ENCODE measurements at regions not wholly inside any gene's neighbourhood (a gene's known extent, or its start where the extent isn't known, plus 50 kb on each side); places are given as distances from the start of the nearest gene placed in this dataset.

GRCh38 chr2:234773129-234773528 lies 178.7 kb upstream of the SH3BP4 start:
- no peak overlapping the region for H3K4me2 ChIP-seq (ENCODE audit: insufficient read depth, low read length)
- H3K27me3 ChIP-seq (ENCODE audit: insufficient read depth, low read length, poor library complexity), result peaks cover 21% of the 10 kb centered on the region
- no peak overlapping the region for H3K4me3 ChIP-seq (ENCODE audit: low read depth in 1 of 2, low read length in 2 of 2)
- H3K79me2 ChIP-seq (ENCODE audit: insufficient read depth, low read length), result no peaks in the 10 kb centered on the region
- H3K9me3 ChIP-seq (ENCODE audit: insufficient read depth, low read length, severe bottlenecking), result no peaks in the 10 kb centered on the region
- no peak for TF ChIP-seq CTCF (IDR thresholded peaks at IDR 0.05; ENCODE audit: borderline replicate concordance, extremely low read depth, low read length, poor library complexity, severe bottlenecking)
- no peak for TF ChIP-seq EZH2 (IDR thresholded peaks at IDR 0.05; ENCODE audit: borderline replicate concordance, low read depth, low read length, severe bottlenecking)
- H2AFZ ChIP-seq (ENCODE audit: low read depth, low read length), result no peak overlapping the region
- H3K36me3 ChIP-seq (ENCODE audit: insufficient read depth, low read length), result no peaks in the 10 kb centered on the region
- no peaks in the 10 kb centered on the region for H4K20me1 ChIP-seq (ENCODE audit: insufficient read depth, low read length)
- H3K9ac ChIP-seq (ENCODE audit: low read depth, low read length), result no peak overlapping the region
- ATAC-seq (ENCODE audit: insufficient read depth, low read depth) (no peak), DNase-seq (no peak)
- H3K27ac ChIP-seq (ENCODE audit: low read length), result no peak overlapping the region
- H3K4me1 ChIP-seq (ENCODE audit: insufficient read depth, low read length), result no peaks in the 10 kb centered on the region

DNA sequence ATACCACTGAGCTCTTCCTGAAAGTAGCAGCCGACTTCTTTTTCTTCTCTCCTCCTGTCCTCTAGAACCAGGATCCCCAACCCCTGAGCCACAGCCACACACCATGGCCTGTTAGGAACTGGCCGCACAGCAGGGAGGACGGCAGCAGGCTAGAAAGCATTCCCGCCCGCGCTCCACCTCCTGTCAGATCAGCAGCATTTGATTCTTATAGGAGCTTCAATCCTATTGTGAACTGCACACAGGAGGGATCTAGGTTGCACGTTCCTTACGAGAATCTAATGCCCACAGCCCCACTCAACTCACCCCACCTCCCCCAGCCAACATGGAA lies 179.1 kb upstream of the SH3BP4 start:
- DNase-seq (no peak), ATAC-seq (ENCODE audit: insufficient read depth, low read depth) (no peak)
- H2AFZ ChIP-seq (ENCODE audit: low read depth, low read length), result no peak overlapping the region
- no peak overlapping the region for H3K4me2 ChIP-seq (ENCODE audit: insufficient read depth, low read length)
- no peak overlapping the region for H3K9ac ChIP-seq (ENCODE audit: low read depth, low read length)
- peaks cover 21% of the 10 kb centered on the region for H3K27me3 ChIP-seq (ENCODE audit: insufficient read depth, low read length, poor library complexity)
- H3K79me2 ChIP-seq (ENCODE audit: insufficient read depth, low read length), result no peaks in the 10 kb centered on the region
- H3K9me3 ChIP-seq (ENCODE audit: insufficient read depth, low read length, severe bottlenecking), result no peaks in the 10 kb centered on the region
- H3K27ac ChIP-seq (ENCODE audit: low read length), result no peak overlapping the region
- H3K4me3 ChIP-seq (ENCODE audit: low read depth in 1 of 2, low read length in 2 of 2), result no peak overlapping the region
- no peaks in the 10 kb centered on the region for H4K20me1 ChIP-seq (ENCODE audit: insufficient read depth, low read length)
- TF ChIP-seq EZH2 (IDR thresholded peaks at IDR 0.05; ENCODE audit: borderline replicate concordance, low read depth, low read length, severe bottlenecking) (no peak), CTCF (IDR thresholded peaks at IDR 0.05; ENCODE audit: borderline replicate concordance, extremely low read depth, low read length, poor library complexity, severe bottlenecking) (no peak)
- no peaks in the 10 kb centered on the region for H3K36me3 ChIP-seq (ENCODE audit: insufficient read depth, low read length)
- H3K4me1 ChIP-seq (ENCODE audit: insufficient read depth, low read length), result no peaks in the 10 kb centered on the region

DNA sequence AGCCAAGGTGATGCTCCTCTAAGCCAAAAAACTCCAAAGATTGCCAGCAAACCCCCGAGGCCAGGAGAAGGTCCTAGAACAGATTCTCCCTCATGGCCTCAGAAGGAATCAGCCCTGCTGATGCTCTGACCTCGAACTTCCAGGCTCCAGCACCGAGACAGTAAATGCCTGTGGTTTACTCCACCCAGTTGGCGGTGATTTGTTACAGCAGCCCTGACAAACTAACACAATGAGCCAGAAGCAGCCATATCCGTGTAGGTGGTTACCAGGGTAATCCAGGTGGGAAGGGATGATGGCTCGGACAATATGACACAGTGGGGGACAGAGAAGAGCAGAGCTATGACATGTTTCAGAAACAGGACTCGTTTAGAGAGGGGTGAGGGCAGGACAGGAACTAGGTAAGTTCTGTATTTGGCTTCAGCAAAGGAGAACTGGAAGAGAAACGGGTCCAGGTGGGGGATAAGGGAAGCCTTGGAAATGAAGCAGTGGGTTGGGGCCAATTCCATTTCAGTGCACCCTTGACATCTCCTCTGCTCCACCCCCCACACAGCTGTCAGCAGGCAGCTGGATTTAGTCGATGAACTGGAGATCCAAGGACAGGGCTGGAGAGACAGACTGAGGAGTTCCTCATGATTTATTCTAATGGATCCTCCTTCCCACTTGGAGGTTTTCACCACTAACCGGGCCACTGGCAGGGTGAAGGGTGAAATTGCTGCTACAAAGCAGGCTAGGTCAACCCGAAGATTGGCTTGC lies 179.7 kb upstream of the SH3BP4 start:
- H3K4me3 ChIP-seq (ENCODE audit: low read depth in 1 of 2, low read length in 2 of 2), result no peak overlapping the region
- no peak overlapping the region for H2AFZ ChIP-seq (ENCODE audit: low read depth, low read length)
- DNase-seq, result no peak
- H3K4me1 ChIP-seq (ENCODE audit: insufficient read depth, low read length), result no peaks in the 10 kb centered on the region
- H3K36me3 ChIP-seq (ENCODE audit: insufficient read depth, low read length), result no peaks in the 10 kb centered on the region
- H3K27me3 ChIP-seq (ENCODE audit: insufficient read depth, low read length, poor library complexity), result peaks cover 21% of the 10 kb centered on the region
- no peak overlapping the region for H3K4me2 ChIP-seq (ENCODE audit: insufficient read depth, low read length)
- no peak for ATAC-seq (ENCODE audit: insufficient read depth, low read depth)
- no peak for TF ChIP-seq CTCF (IDR thresholded peaks at IDR 0.05; ENCODE audit: borderline replicate concordance, extremely low read depth, low read length, poor library complexity, severe bottlenecking)
- no peak for TF ChIP-seq EZH2 (IDR thresholded peaks at IDR 0.05; ENCODE audit: borderline replicate concordance, low read depth, low read length, severe bottlenecking)
- no peak overlapping the region for H3K9ac ChIP-seq (ENCODE audit: low read depth, low read length)
- no peaks in the 10 kb centered on the region for H3K9me3 ChIP-seq (ENCODE audit: insufficient read depth, low read length, severe bottlenecking)
- no peak overlapping the region for H3K27ac ChIP-seq (ENCODE audit: low read length)
- H3K79me2 ChIP-seq (ENCODE audit: insufficient read depth, low read length), result no peaks in the 10 kb centered on the region
- no peaks in the 10 kb centered on the region for H4K20me1 ChIP-seq (ENCODE audit: insufficient read depth, low read length)

Measured in DND-41 (cell line).